ENCODE measurements at regions not wholly inside any gene's neighbourhood (a gene's known extent, or its start where the extent isn't known, plus 50 kb on each side); places are given as distances from the start of the nearest gene placed in this dataset.

DNA sequence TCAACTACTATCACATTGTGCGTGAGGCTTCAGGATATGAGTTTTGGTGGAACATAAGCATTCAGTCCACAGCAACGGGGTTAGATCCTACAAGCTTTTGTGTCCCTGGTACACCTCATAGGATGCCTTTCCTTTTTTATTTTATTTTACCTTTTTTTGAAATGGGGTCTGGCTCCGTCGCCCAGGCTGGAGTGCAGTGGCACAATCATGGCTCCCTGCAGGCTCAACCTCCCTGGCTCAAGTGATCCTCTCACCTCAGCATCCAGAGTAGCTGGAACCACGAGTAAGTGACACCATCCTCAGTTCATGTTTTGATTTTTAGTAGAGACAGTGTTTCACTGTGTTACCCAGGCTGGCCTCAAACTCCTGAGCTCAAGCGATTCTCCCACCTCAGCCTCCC lies 86.0 kb upstream of the RAI14 start:
- Histone ChIP-seq H3K9me3 (ENCODE audit: low read length) (no peaks in the 10 kb centered on the region), H3K9ac (ENCODE audit: low read length) (no peak overlapping the region), H3K79me2 (replicated peaks; ENCODE audit: insufficient read depth, low read length) (no peaks in the 10 kb centered on the region), H3K4me2 (ENCODE audit: low read length) (no peak overlapping the region), H4K20me1 (ENCODE audit: insufficient read depth) (no peaks in the 10 kb centered on the region), H3K27ac (ENCODE audit: low read length) (no peak overlapping the region), H2AFZ (ENCODE audit: low read depth, low read length) (no peak overlapping the region), H3K9me2 (ENCODE audit: insufficient read depth, low read length) (no peaks in the 10 kb centered on the region), H3K4me3 (ENCODE audit: low read length) (no peak overlapping the region), H3F3A (ENCODE audit: insufficient read depth, low read length, poor library complexity, severe bottlenecking) (no peaks in the 10 kb centered on the region), H3K36me3 (ENCODE audit: insufficient read depth, low read length) (no peaks in the 10 kb centered on the region), H3K27me3 (ENCODE audit: insufficient read depth, low read depth, low read length) (no peaks in the 10 kb centered on the region)
- TF ChIP-seq RAD21 (conservative IDR thresholded peaks at IDR 0.05): no peak
- no peak for TF ChIP-seq SMC3 (conservative IDR thresholded peaks at IDR 0.05; ENCODE audit: poor library complexity)
- no peak for TF ChIP-seq MXI1 (conservative IDR thresholded peaks at IDR 0.05; ENCODE audit: poor library complexity, severe bottlenecking)
- no peak for TF ChIP-seq TAF1 (IDR thresholded peaks at IDR 0.05; ENCODE audit: low read depth)
- no peak for TF ChIP-seq REST (IDR thresholded peaks at IDR 0.05; ENCODE audit: borderline replicate concordance)
- no peak for TF ChIP-seq EP300 (conservative IDR thresholded peaks at IDR 0.05; ENCODE audit: poor library complexity, severe bottlenecking)
- no peak for TF ChIP-seq POLR2AphosphoS5 (IDR thresholded peaks at IDR 0.05)

DNA sequence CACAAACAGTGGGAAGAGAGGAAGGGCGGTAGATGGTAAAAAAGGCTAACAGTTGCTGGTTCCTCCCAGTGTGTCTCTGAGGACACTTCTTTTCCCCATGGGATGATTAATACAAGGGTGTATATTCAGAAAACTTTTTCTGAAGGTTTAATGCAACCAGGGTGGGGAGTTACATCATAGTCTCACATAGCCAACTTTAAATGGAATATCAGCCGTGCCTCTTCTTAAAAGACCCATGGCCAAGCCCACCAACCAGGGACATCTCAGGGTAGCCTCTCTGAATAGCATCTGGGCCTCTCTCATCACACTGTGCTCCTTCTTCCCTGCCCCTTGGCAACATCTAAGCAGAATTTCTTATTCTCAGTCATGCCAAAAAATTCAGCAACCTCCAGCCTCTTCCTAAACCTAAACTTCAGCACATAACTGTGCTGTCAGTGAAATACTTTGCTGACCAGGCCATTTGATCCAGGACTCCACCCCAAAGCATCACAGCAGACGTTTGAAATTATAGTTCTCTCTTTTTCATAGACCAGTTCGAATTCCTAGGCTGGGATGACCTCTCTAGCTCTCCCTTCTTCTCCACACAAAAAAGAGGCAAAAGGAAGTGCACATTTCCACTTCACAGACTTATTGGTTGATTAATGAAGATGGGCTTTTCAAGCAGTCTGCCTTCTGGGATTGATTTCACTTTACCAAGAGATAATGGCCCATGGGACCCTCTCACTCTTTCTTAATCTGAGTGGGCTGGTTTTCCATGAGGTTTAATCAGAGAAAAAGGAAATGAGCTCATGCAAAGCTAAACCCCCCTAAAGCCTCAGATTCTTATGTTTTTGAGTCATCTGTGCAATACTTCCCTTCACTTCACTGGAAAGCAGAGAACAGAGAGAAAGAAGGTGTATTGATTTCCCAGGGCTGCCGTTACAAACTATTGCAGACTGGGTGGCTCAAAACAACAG lies 85.1 kb upstream of the RAI14 start:
- Histone ChIP-seq H3K9me2 (ENCODE audit: insufficient read depth, low read length) (no peaks in the 10 kb centered on the region), H3F3A (ENCODE audit: insufficient read depth, low read length, poor library complexity, severe bottlenecking) (no peaks in the 10 kb centered on the region), H3K27ac (ENCODE audit: low read length) (no peak overlapping the region), H3K79me2 (replicated peaks; ENCODE audit: insufficient read depth, low read length) (no peaks in the 10 kb centered on the region), H3K4me2 (ENCODE audit: low read length) (no peak overlapping the region), H3K9me3 (ENCODE audit: low read length) (no peaks in the 10 kb centered on the region), H3K27me3 (ENCODE audit: insufficient read depth, low read depth, low read length) (no peaks in the 10 kb centered on the region), H4K20me1 (ENCODE audit: insufficient read depth) (no peaks in the 10 kb centered on the region), H3K36me3 (ENCODE audit: insufficient read depth, low read length) (no peaks in the 10 kb centered on the region), H3K4me3 (ENCODE audit: low read length) (no peak overlapping the region), H2AFZ (ENCODE audit: low read depth, low read length) (no peak overlapping the region), H3K9ac (ENCODE audit: low read length) (no peak overlapping the region)
- no peak for TF ChIP-seq EP300 (conservative IDR thresholded peaks at IDR 0.05; ENCODE audit: poor library complexity, severe bottlenecking)
- TF ChIP-seq TAF1 (IDR thresholded peaks at IDR 0.05; ENCODE audit: low read depth): no peak
- no peak for TF ChIP-seq MXI1 (conservative IDR thresholded peaks at IDR 0.05; ENCODE audit: poor library complexity, severe bottlenecking)
- no peak for TF ChIP-seq EZH2 (IDR thresholded peaks at IDR 0.05; ENCODE audit: borderline replicate concordance, insufficient read depth, low read length, poor library complexity, severe bottlenecking)
- TF ChIP-seq REST (IDR thresholded peaks at IDR 0.05; ENCODE audit: borderline replicate concordance): no peak
- no peak for TF ChIP-seq POLR2AphosphoS5 (IDR thresholded peaks at IDR 0.05)
- no peak for TF ChIP-seq RAD21 (conservative IDR thresholded peaks at IDR 0.05)
- no peak for TF ChIP-seq CTCF (IDR thresholded peaks at IDR 0.05; ENCODE audit: poor library complexity, severe bottlenecking)
- no peak for TF ChIP-seq SMC3 (conservative IDR thresholded peaks at IDR 0.05; ENCODE audit: poor library complexity)

All from neural cell (in vitro differentiated cells).